Cardiac fibroblast (primary cell): ENCODE measurements at regions not wholly inside any gene's neighbourhood (a gene's known extent, or its start where the extent isn't known, plus 50 kb on each side); places are given as distances from the start of the nearest gene placed in this dataset.

Experiments used
- DNase-seq, 2 donors: peaks; one replicate each; pipeline versions ENCODE4 v3.0.0 to v3.0.0-alpha.2; 2010; ENCODE audit warnings: low read depth in 2 of 2
- H3K4me3 ChIP-seq, 2 donors: replicated peaks in 1 of 2; 1 replicate in 1 of 2; 2 replicates in 1 of 2; pipeline ENCODE4 v1.5.1; 2011; ENCODE audit warnings: low read depth in 2 of 2, low read length in 2 of 2, mild to moderate bottlenecking in 2 of 2, moderate library complexity in 1 of 2
- TF ChIP-seq, protein P1 (sequence below): IDR thresholded peaks from one replicate; pipeline ENCODE4 v1.5.1; 2011; ENCODE audit warnings: low read depth, mild to moderate bottlenecking, low read length, inconsistent platforms

DNA sequence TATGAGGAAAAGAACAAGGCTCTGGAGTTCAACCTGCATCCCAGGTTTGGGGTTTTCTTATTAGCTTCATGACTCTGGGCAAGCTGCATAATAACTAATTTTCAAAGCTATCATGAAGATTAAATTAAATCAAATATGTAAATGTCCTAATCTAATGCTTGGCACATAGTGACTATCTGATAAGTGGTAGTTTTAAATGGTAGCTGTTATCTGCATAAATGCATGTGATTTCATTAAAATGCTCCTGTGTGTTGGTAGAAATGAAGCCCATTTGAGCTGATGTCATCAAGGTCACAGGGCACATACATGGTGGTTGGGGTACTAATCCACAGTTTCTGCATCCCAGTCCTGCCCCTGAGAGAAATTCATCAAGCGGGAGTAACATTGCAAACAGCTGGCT is 428.8 kb downstream of the LRATD1 start:
- TF ChIP-seq, protein P1, sequence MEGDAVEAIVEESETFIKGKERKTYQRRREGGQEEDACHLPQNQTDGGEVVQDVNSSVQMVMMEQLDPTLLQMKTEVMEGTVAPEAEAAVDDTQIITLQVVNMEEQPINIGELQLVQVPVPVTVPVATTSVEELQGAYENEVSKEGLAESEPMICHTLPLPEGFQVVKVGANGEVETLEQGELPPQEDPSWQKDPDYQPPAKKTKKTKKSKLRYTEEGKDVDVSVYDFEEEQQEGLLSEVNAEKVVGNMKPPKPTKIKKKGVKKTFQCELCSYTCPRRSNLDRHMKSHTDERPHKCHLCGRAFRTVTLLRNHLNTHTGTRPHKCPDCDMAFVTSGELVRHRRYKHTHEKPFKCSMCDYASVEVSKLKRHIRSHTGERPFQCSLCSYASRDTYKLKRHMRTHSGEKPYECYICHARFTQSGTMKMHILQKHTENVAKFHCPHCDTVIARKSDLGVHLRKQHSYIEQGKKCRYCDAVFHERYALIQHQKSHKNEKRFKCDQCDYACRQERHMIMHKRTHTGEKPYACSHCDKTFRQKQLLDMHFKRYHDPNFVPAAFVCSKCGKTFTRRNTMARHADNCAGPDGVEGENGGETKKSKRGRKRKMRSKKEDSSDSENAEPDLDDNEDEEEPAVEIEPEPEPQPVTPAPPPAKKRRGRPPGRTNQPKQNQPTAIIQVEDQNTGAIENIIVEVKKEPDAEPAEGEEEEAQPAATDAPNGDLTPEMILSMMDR, result no peak
- no peak overlapping the region for H3K4me3 ChIP-seq
- no peak for DNase-seq

- TF ChIP-seq, protein P1, result no peak
- DNase-seq, result no peak
- H3K4me3 ChIP-seq, result no peak overlapping the region
These were observed 433.6 kb downstream of the LRATD1 start for GRCh38 chr2:15066138-15066537.

- TF ChIP-seq, protein P1, result no peak
- no peak for DNase-seq
- no peak overlapping the region for H3K4me3 ChIP-seq
These were observed 436.6 kb downstream of the LRATD1 start for GRCh38 chr2:15069149-15069548.

DNA sequence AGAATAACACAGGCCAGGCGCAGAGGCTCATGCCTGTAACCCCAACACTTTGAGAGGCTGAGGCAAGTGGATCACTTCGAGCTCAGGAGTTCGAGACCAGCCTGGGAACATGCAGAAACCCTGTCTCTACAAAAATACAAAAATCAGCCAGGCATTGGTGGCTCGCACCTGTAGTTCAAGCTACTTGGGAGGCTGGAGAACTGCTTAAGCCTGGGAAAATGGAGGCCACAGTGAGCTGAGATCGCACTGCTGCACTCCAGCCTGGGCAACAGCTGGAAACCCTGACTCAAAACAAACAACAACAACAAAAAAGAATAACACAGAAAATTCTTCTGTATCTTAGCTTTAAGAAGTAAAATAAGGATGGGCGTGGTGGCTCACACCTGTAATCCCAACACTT is 440.3 kb downstream of the LRATD1 start:
- H3K4me3 ChIP-seq, result no peak overlapping the region
- TF ChIP-seq, protein P1, result no peak
- DNase-seq, result no peak

- DNase-seq, result no peak
- TF ChIP-seq, protein P1, result no peak
- H3K4me3 ChIP-seq, result no peak overlapping the region
These were observed 441.1 kb downstream of the LRATD1 start for GRCh38 chr2:15073664-15074063.

DNA sequence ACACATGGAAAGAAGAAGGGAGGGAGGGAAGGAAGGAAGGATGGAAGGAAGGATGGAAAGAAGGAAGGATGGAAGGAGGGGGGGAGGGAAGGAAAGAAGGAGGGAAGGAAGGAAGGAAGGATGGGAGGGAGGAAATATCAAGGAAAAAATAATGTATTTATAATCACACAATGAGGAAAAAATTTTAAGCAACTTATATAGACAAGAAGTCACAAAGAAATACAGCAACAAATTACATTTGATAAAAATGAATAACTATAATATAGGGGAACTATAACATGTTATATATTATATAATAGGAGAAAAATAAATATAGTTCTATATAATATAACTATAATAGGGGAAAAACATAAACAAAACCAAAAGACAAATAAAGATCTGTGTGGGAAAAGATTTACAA is 441.8 kb downstream of the LRATD1 start:
- DNase-seq, result no peak
- no peak overlapping the region for H3K4me3 ChIP-seq

More for the DNA sequence above, 441.8 kb downstream of the LRATD1 start:
- TF ChIP-seq, protein P1, result no peak
